Neural cell (in vitro differentiated cells): ENCODE measurements at regions not wholly inside any gene's neighbourhood (a gene's known extent, or its start where the extent isn't known, plus 50 kb on each side); places are given as distances from the start of the nearest gene placed in this dataset.

Experiments used
- H2AFZ ChIP-seq: fragments of 200-600, 300-800 bp; sonication (generic), shearing (Covaris generic); 2 replicates; pipeline ENCODE4 v1.6.0; 2014; ENCODE audit warnings: low read depth, mild to moderate bottlenecking, antibody characterized with exemption, low read length, moderate library complexity
- H3F3A ChIP-seq: fragments of 200-600 bp; shearing (Covaris generic); 2 replicates; pipeline ENCODE4 v1.6.1; 2016; ENCODE audit warnings: mild to moderate bottlenecking, moderate library complexity, mixed read lengths, antibody characterized with exemption, low read length; ENCODE audit not compliant: insufficient read depth, poor library complexity, severe bottlenecking
- H3K27ac ChIP-seq: fragments of 200-600, 300-800 bp; sonication (generic), shearing (Covaris generic); 2 replicates; pipeline ENCODE4 v1.5.1; 2014; ENCODE audit warnings: mild to moderate bottlenecking, low read length, moderate library complexity
- H3K27me3 ChIP-seq: fragments of 300-800, 200-600 bp; sonication (generic), shearing (Covaris generic); 2 replicates; pipeline ENCODE4 v1.6.0; 2014; ENCODE audit warnings: mild to moderate bottlenecking, low read depth, low read length, moderate library complexity; ENCODE audit not compliant: insufficient read depth
- H3K36me3 ChIP-seq: fragments of 300-800, 200-600 bp; sonication (generic), shearing (Covaris generic); 2 replicates; pipeline ENCODE4 v1.5.1; 2014; ENCODE audit warnings: mild to moderate bottlenecking, antibody characterized with exemption, low read length, moderate library complexity; ENCODE audit not compliant: insufficient read depth
- H3K4me2 ChIP-seq: fragments of 300-800, 200-600 bp; sonication (generic), shearing (Covaris generic); 2 replicates; pipeline ENCODE4 v1.6.0; 2014; ENCODE audit warnings: mild to moderate bottlenecking, low read length
- H3K4me3 ChIP-seq: fragments of 300-800, 200-600 bp; sonication (generic), shearing (Covaris generic); 2 replicates; pipeline ENCODE4 v1.5.1; 2014; ENCODE audit warnings: mild to moderate bottlenecking, low read length, moderate library complexity
- H3K79me2 ChIP-seq: fragments of 200-600 bp; shearing (Covaris generic); replicated peaks from 2 replicates; pipeline ENCODE4 v1.6.0; 2014; ENCODE audit warnings: mild to moderate bottlenecking, low read length, moderate library complexity; ENCODE audit not compliant: insufficient read depth
- H3K9ac ChIP-seq: fragments of 300-800, 200-600 bp; sonication (generic), shearing (Covaris generic); 2 replicates; pipeline ENCODE4 v1.6.1; 2016; ENCODE audit warnings: mild to moderate bottlenecking, low read length, mixed read lengths
- H3K9me2 ChIP-seq: fragments of 200-600 bp; shearing (Covaris generic); 2 replicates; pipeline ENCODE4 v1.6.1; 2016; ENCODE audit warnings: mild to moderate bottlenecking, low read length, mixed read lengths; ENCODE audit not compliant: insufficient read depth
- H3K9me3 ChIP-seq: fragments of 200-600, 300-800 bp; sonication (generic), shearing (Covaris generic); 2 replicates; pipeline ENCODE4 v1.6.1; 2016; ENCODE audit warnings: mild to moderate bottlenecking, mixed run types, low read length, moderate library complexity, mixed read lengths
- H4K20me1 ChIP-seq: fragments of 200-600 bp; shearing (Covaris generic); 2 replicates; pipeline ENCODE4 v1.6.1; 2016; ENCODE audit warnings: mild to moderate bottlenecking, mixed run types; ENCODE audit not compliant: insufficient read depth
- EP300 ChIP-seq: fragments of 450-650 bp; conservative IDR thresholded peaks from 2 replicates; pipeline ENCODE4 v1.6.1; 2014; ENCODE audit warnings: antibody characterized with exemption, mild to moderate bottlenecking, moderate library complexity; ENCODE audit not compliant: poor library complexity, severe bottlenecking
- EZH2 ChIP-seq: fragments of 200-600, 300-800 bp; shearing (Covaris generic), sonication (generic); IDR thresholded peaks from 2 replicates; pipeline ENCODE4 v1.6.1; 2014; ENCODE audit warnings: antibody characterized with exemption, low read length, borderline replicate concordance, mild to moderate bottlenecking; ENCODE audit not compliant: insufficient read depth, poor library complexity, severe bottlenecking
- MXI1 ChIP-seq: fragments of 450-650 bp; conservative IDR thresholded peaks from 2 replicates; pipeline ENCODE4 v1.6.1; 2014; ENCODE audit warnings: antibody characterized with exemption, mild to moderate bottlenecking; ENCODE audit not compliant: poor library complexity, severe bottlenecking
- POLR2AphosphoS5 ChIP-seq: IDR thresholded peaks from 2 replicates; pipeline ENCODE4 v1.6.1; 2012
- RAD21 ChIP-seq: fragments of 450-650 bp; conservative IDR thresholded peaks from 2 replicates; pipeline ENCODE4 v1.6.1; 2014; ENCODE audit warnings: antibody characterized with exemption, mild to moderate bottlenecking, moderate library complexity
- SMC3 ChIP-seq: fragments of 450-650 bp; conservative IDR thresholded peaks from 2 replicates; pipeline ENCODE4 v1.6.1; 2014; ENCODE audit warnings: antibody characterized with exemption, mild to moderate bottlenecking, moderate library complexity; ENCODE audit not compliant: poor library complexity
- TAF1 ChIP-seq: IDR thresholded peaks from 2 replicates; pipeline ENCODE4 v1.6.1; 2012; ENCODE audit warnings: low read depth
- TF ChIP-seq, protein P1 (sequence below): IDR thresholded peaks from 2 replicates; pipeline ENCODE4 v1.6.1; 2012; ENCODE audit warnings: borderline replicate concordance
- TF ChIP-seq, protein P2 (sequence below): fragments of 450-650 bp; IDR thresholded peaks from 2 replicates; pipeline ENCODE4 v1.5.1; 2014; ENCODE audit warnings: antibody characterized with exemption, mild to moderate bottlenecking, moderate library complexity; ENCODE audit not compliant: poor library complexity, severe bottlenecking

DNA sequence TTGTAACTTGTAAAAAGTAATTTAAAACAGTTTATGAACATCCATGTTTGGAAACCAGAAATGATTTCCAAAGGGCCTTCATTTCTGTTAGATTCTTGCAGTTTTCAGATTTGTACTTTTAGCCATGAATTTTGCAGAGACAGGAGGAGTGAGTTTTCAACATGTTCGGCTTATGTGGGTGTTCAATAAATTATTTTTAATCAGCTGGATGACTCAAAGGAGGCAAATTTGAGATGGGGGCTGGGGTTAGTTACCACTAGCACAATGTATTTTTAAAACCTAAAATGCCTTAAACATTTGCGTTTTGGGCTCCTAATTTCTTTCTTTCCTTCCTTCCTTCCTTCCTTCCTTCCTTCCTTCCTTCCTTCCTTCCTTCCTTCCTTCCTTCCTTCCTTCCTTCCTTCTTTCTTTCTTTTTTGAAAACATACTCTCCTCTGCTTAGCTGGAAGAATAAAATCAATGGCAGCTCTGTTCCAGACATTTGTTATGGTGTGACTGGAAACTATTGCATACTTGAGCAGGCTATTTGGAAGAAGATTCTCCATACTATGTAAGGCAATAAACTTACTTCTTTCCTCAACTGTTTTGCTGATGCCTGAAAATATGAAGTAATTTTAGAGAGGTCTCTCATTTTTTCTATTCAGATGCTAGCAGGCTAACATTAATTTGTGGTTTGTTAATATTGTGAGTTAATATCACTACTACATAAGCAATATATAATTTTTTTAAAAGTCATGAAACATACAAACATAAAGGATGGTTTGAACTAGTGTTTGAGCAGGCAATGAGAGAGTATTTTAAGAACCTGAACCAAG is 394.4 kb downstream of the NYAP2 start:
- Histone ChIP-seq H2AFZ (no peak overlapping the region), H4K20me1 (no peaks in the 10 kb centered on the region), H3K4me2 (no peak overlapping the region), H3K27ac (no peak overlapping the region), H3K36me3 (no peaks in the 10 kb centered on the region), H3K79me2 (no peaks in the 10 kb centered on the region), H3F3A (no peaks in the 10 kb centered on the region), H3K9ac (no peak overlapping the region), H3K9me3 (no peaks in the 10 kb centered on the region), H3K27me3 (no peaks in the 10 kb centered on the region), H3K9me2 (no peaks in the 10 kb centered on the region), H3K4me3 (no peak overlapping the region)
- no peak for TF ChIP-seq MXI1
- no peak for TF ChIP-seq SMC3
- no peak for TF ChIP-seq EP300
- no peak for TF ChIP-seq TAF1
- no peak for TF ChIP-seq RAD21
- TF ChIP-seq, protein P1, sequence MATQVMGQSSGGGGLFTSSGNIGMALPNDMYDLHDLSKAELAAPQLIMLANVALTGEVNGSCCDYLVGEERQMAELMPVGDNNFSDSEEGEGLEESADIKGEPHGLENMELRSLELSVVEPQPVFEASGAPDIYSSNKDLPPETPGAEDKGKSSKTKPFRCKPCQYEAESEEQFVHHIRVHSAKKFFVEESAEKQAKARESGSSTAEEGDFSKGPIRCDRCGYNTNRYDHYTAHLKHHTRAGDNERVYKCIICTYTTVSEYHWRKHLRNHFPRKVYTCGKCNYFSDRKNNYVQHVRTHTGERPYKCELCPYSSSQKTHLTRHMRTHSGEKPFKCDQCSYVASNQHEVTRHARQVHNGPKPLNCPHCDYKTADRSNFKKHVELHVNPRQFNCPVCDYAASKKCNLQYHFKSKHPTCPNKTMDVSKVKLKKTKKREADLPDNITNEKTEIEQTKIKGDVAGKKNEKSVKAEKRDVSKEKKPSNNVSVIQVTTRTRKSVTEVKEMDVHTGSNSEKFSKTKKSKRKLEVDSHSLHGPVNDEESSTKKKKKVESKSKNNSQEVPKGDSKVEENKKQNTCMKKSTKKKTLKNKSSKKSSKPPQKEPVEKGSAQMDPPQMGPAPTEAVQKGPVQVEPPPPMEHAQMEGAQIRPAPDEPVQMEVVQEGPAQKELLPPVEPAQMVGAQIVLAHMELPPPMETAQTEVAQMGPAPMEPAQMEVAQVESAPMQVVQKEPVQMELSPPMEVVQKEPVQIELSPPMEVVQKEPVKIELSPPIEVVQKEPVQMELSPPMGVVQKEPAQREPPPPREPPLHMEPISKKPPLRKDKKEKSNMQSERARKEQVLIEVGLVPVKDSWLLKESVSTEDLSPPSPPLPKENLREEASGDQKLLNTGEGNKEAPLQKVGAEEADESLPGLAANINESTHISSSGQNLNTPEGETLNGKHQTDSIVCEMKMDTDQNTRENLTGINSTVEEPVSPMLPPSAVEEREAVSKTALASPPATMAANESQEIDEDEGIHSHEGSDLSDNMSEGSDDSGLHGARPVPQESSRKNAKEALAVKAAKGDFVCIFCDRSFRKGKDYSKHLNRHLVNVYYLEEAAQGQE, result no peak
- no peak for TF ChIP-seq EZH2
- TF ChIP-seq, protein P2, sequence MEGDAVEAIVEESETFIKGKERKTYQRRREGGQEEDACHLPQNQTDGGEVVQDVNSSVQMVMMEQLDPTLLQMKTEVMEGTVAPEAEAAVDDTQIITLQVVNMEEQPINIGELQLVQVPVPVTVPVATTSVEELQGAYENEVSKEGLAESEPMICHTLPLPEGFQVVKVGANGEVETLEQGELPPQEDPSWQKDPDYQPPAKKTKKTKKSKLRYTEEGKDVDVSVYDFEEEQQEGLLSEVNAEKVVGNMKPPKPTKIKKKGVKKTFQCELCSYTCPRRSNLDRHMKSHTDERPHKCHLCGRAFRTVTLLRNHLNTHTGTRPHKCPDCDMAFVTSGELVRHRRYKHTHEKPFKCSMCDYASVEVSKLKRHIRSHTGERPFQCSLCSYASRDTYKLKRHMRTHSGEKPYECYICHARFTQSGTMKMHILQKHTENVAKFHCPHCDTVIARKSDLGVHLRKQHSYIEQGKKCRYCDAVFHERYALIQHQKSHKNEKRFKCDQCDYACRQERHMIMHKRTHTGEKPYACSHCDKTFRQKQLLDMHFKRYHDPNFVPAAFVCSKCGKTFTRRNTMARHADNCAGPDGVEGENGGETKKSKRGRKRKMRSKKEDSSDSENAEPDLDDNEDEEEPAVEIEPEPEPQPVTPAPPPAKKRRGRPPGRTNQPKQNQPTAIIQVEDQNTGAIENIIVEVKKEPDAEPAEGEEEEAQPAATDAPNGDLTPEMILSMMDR, result no peak
- no peak for TF ChIP-seq POLR2AphosphoS5

DNA sequence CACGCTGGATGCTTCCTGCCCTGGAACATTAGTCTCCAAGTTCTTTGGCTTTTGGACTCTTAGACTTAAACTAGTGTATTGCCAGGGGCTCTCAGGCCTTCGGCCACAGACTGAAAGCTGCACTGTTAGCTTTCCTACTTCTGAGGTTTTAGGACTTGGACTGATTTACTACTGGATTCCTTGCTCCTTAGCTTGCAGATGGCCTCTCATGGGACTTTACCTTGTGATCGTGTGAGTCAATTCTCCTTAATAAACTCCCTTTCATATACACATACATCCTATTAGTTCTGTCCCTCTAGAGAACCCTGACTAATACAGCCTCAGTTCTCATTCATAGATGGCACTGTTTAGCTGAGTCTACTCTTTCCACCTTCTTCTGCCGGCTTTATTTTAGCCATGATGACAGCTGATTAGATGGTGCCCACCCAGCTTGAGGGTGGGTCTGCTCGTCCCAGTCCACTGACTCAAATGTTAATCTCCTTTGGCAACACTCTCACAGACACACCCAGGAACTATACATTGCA is 389.1 kb downstream of the NYAP2 start:
- H3K9me3 ChIP-seq, result no peaks in the 10 kb centered on the region
- no peaks in the 10 kb centered on the region for H3K27me3 ChIP-seq
- H3F3A ChIP-seq, result no peaks in the 10 kb centered on the region
- H2AFZ ChIP-seq, result no peak overlapping the region
- H3K4me2 ChIP-seq, result no peak overlapping the region
- no peak overlapping the region for H3K4me3 ChIP-seq
- TF ChIP-seq, protein P1, result no peak
- TF ChIP-seq, protein P2, result no peak
- TF ChIP-seq TAF1 (no peak), SMC3 (no peak), MXI1 (no peak), EP300 (no peak), EZH2 (no peak), RAD21 (no peak), POLR2AphosphoS5 (no peak)
- no peak overlapping the region for H3K27ac ChIP-seq
- no peaks in the 10 kb centered on the region for H3K36me3 ChIP-seq
- H3K79me2 ChIP-seq, result no peaks in the 10 kb centered on the region
- H3K9ac ChIP-seq, result no peak overlapping the region
- no peaks in the 10 kb centered on the region for H3K9me2 ChIP-seq
- H4K20me1 ChIP-seq, result no peaks in the 10 kb centered on the region
